AG09309 (cell line): ENCODE measurements at regions not wholly inside any gene's neighbourhood (a gene's known extent, or its start where the extent isn't known, plus 50 kb on each side); places are given as distances from the start of the nearest gene placed in this dataset.
A peak's percentile ranks its signal among the peaks of the same experiment; 100 is the strongest.

Experiments
- DNase-seq: peaks from one replicate; pipeline ENCODE4 v3.0.0-alpha.2; 2010; ENCODE audit warnings: low read depth
- H3K4me3 ChIP-seq: 2 replicates; pipeline ENCODE4 v1.5.1; 2011; ENCODE audit warnings: mild to moderate bottlenecking, low read depth, low read length, moderate library complexity; ENCODE audit not compliant: control insufficient read depth
- CTCF ChIP-seq: IDR thresholded peaks from 2 replicates; pipeline ENCODE4 v1.5.1; 2011; ENCODE audit warnings: mild to moderate bottlenecking, low read depth, low read length, inconsistent platforms; ENCODE audit not compliant: insufficient read depth, control insufficient read depth; ENCODE audit errors: missing control alignments

GRCh38 chr1:55723001-55723400, 507.8 kb upstream of the USP24 start:
- no peak for TF ChIP-seq CTCF
- H3K4me3 ChIP-seq = no peak overlapping the region
- no peak for DNase-seq

- no peak for DNase-seq
- TF ChIP-seq CTCF = no peak
- H3K4me3 ChIP-seq = no peak overlapping the region
Measured at GRCh38 chr1:55720261-55720660, 505.1 kb upstream of the USP24 start.

GRCh38 chr1:55718758-55719671, 503.9 kb upstream of the USP24 start:
- DNase-seq = peak; percentile 100
- TF ChIP-seq CTCF = no peak
- no peak overlapping the region for H3K4me3 ChIP-seq

GRCh38 chr1:55717111-55717510, 501.9 kb upstream of the USP24 start:
- no peak overlapping the region for H3K4me3 ChIP-seq
- TF ChIP-seq CTCF = no peak
- no peak for DNase-seq

GRCh38 chr1:55716610-55717009, 501.4 kb upstream of the USP24 start:
- DNase-seq = no peak

GRCh38 chr1:55716151-55716550, 501.0 kb upstream of the USP24 start:
- H3K4me3 ChIP-seq = no peak overlapping the region
- DNase-seq = no peak
- no peak for TF ChIP-seq CTCF

More at GRCh38 chr1:55716610-55717009, 501.4 kb upstream of the USP24 start:
- TF ChIP-seq CTCF = no peak
- no peak overlapping the region for H3K4me3 ChIP-seq

GRCh38 chr1:55714230-55714629, 499.1 kb upstream of the USP24 start:
- no peak for DNase-seq
- no peak overlapping the region for H3K4me3 ChIP-seq
- TF ChIP-seq CTCF = no peak
